ENCODE measurements at regions not wholly inside any gene's neighbourhood (a gene's known extent, or its start where the extent isn't known, plus 50 kb on each side); places are given as distances from the start of the nearest gene placed in this dataset.

DNA sequence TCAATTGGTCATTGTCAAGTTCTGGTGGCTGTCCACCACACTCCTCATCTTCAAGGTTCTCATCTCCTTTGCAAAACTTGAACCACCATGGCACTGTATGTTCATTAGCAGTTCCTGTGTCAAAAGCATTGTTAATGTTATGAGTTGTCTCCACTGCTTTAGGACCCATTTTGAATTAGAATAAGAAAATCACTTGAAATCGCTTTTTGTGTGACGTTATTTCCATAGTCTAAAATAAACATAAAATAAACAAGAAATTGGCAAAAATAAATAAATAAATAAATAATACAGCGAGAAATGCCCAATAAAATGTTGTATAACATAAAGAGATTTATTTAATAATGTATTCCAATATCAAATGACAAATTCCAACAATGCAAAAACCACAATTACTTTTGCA is 195.5 kb upstream of the CDC14C start:
- Histone ChIP-seq H3K4me1 (no peaks in the 10 kb centered on the region), H3K27ac (no peak overlapping the region), H3K4me3 (no peak overlapping the region), H3K36me3 (ENCODE audit: low read depth, missing control alignments) (no peaks in the 10 kb centered on the region), H3K27me3 (no peaks in the 10 kb centered on the region), H3K9me3 (no peaks in the 10 kb centered on the region)
- intact Hi-C loops (cut with DNase I; ENCODE audit: low total_unique reads), result no loop called here
- 83 to 85% methylated on average over 3 of the region's 3 CpGs for whole genome bisulfite sequencing, 2 donors
- no peak for DNase-seq
- TF ChIP-seq, protein P1, sequence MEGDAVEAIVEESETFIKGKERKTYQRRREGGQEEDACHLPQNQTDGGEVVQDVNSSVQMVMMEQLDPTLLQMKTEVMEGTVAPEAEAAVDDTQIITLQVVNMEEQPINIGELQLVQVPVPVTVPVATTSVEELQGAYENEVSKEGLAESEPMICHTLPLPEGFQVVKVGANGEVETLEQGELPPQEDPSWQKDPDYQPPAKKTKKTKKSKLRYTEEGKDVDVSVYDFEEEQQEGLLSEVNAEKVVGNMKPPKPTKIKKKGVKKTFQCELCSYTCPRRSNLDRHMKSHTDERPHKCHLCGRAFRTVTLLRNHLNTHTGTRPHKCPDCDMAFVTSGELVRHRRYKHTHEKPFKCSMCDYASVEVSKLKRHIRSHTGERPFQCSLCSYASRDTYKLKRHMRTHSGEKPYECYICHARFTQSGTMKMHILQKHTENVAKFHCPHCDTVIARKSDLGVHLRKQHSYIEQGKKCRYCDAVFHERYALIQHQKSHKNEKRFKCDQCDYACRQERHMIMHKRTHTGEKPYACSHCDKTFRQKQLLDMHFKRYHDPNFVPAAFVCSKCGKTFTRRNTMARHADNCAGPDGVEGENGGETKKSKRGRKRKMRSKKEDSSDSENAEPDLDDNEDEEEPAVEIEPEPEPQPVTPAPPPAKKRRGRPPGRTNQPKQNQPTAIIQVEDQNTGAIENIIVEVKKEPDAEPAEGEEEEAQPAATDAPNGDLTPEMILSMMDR (IDR thresholded peaks at IDR 0.05), result no peak
- TF ChIP-seq POLR2A (IDR thresholded peaks at IDR 0.05), result no peak

GRCh38 chr7:48734695-48735406 is 189.5 kb upstream of the CDC14C start:
- intact Hi-C loops (cut with DNase I; ENCODE audit: low total_unique reads), result no loop called here
- 49 to 61% methylated on average over 4 of the region's 4 CpGs for WGBS, 2 donors
- Histone ChIP-seq H3K4me1 (no peaks in the 10 kb centered on the region), H3K36me3 (ENCODE audit: low read depth, missing control alignments) (no peaks in the 10 kb centered on the region), H3K9me3 (no peaks in the 10 kb centered on the region), H3K27ac (no peak overlapping the region), H3K27me3 (no peaks in the 10 kb centered on the region), H3K4me3 (no peak overlapping the region)
- no peak for TF ChIP-seq POLR2A (IDR thresholded peaks at IDR 0.05)
- TF ChIP-seq, protein P1 (IDR thresholded peaks at IDR 0.05), result no peak
- no peak for DNase-seq

GRCh38 chr7:48741545-48741944 is 182.8 kb upstream of the CDC14C start:
- intact Hi-C loops (cut with DNase I; ENCODE audit: low total_unique reads), result no loop called here
- DNase-seq, result no peak

GRCh38 chr7:48742079-48742798 is 182.1 kb upstream of the CDC14C start:
- no peaks in the 10 kb centered on the region for H3K4me1 ChIP-seq
- no peak for DNase-seq
- H3K27me3 ChIP-seq, result no peaks in the 10 kb centered on the region
- H3K4me3 ChIP-seq, result no peak overlapping the region
- intact Hi-C loops (cut with DNase I; ENCODE audit: low total_unique reads), result no loop called here
- no peaks in the 10 kb centered on the region for H3K9me3 ChIP-seq
- no peaks in the 10 kb centered on the region for H3K36me3 ChIP-seq (ENCODE audit: low read depth, missing control alignments)
- WGBS, 2 donors, result 91 to 92% methylated on average over 3 of the region's 3 CpGs
- TF ChIP-seq POLR2A (IDR thresholded peaks at IDR 0.05), result no peak
- TF ChIP-seq, protein P1 (IDR thresholded peaks at IDR 0.05), result no peak
- H3K27ac ChIP-seq, result no peak overlapping the region

More at GRCh38 chr7:48741545-48741944, 182.8 kb upstream of the CDC14C start:
- H3K4me1 ChIP-seq, result no peaks in the 10 kb centered on the region
- no peak overlapping the region for H3K27ac ChIP-seq
- no peak overlapping the region for H3K4me3 ChIP-seq
- TF ChIP-seq, protein P1 (IDR thresholded peaks at IDR 0.05), result no peak
- no peak for TF ChIP-seq POLR2A (IDR thresholded peaks at IDR 0.05)
- H3K9me3 ChIP-seq, result no peaks in the 10 kb centered on the region
- H3K27me3 ChIP-seq, result no peaks in the 10 kb centered on the region
- no peaks in the 10 kb centered on the region for H3K36me3 ChIP-seq (ENCODE audit: low read depth, missing control alignments)
- 76 to 77% methylated on average over 1 of the region's 1 CpG for WGBS, 2 donors
